ENCODE measurements at regions not wholly inside any gene's neighbourhood (a gene's known extent, or its start where the extent isn't known, plus 50 kb on each side); places are given as distances from the start of the nearest gene placed in this dataset.
A peak's percentile ranks its signal among the peaks of the same experiment; 100 is the strongest.

- TF ChIP-seq CTCF (conservative IDR thresholded peaks at IDR 0.05; ENCODE audit: low read length) (peak; percentile 61), EZH2phosphoT487 (IDR thresholded peaks at IDR 0.05; ENCODE audit: borderline replicate concordance) (no peak)
Observed at GRCh38 chr5:39714036-39714698, 289.4 kb upstream of the DAB2 start.

All from Loucy (cell line).